C4-2B (cell line): ENCODE measurements at regions not wholly inside any gene's neighbourhood (a gene's known extent, or its start where the extent isn't known, plus 50 kb on each side); places are given as distances from the start of the nearest gene placed in this dataset.

Experiments
- H3K27ac ChIP-seq: fragments of 450-650 bp; 2 replicates; pipeline ENCODE4 v1.5.1; 2017
- ZFX ChIP-seq: fragments of 450-650 bp; IDR thresholded peaks from 2 replicates; pipeline ENCODE4 v1.6.1; 2017
- TF ChIP-seq, protein P1 (sequence below): fragments of 450-650 bp; conservative IDR thresholded peaks from 2 replicates; pipeline ENCODE4 v1.5.1; 2017; ENCODE audit warnings: mild to moderate bottlenecking

DNA sequence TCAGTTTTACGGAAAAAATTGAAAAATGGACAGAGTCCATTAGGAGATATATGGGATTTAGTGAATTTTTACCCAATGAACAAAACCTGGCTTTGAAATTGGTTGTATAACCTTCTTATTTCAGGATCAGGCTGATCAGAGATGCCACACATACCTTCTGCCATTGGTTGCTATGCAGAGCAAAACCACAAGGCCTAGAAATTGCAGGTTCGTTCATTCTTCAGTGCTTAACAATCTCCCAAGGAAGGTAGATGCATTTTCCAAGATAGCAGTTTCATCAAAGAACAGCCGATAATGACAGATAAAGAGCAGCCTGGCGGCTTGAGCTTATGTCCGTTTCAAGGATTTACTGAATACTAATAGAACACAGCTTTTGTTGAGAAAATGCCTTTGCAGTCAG, 868.8 kb downstream of the EPHA4 start:
- TF ChIP-seq, protein P1, sequence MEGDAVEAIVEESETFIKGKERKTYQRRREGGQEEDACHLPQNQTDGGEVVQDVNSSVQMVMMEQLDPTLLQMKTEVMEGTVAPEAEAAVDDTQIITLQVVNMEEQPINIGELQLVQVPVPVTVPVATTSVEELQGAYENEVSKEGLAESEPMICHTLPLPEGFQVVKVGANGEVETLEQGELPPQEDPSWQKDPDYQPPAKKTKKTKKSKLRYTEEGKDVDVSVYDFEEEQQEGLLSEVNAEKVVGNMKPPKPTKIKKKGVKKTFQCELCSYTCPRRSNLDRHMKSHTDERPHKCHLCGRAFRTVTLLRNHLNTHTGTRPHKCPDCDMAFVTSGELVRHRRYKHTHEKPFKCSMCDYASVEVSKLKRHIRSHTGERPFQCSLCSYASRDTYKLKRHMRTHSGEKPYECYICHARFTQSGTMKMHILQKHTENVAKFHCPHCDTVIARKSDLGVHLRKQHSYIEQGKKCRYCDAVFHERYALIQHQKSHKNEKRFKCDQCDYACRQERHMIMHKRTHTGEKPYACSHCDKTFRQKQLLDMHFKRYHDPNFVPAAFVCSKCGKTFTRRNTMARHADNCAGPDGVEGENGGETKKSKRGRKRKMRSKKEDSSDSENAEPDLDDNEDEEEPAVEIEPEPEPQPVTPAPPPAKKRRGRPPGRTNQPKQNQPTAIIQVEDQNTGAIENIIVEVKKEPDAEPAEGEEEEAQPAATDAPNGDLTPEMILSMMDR = no peak
- no peak for TF ChIP-seq ZFX

DNA sequence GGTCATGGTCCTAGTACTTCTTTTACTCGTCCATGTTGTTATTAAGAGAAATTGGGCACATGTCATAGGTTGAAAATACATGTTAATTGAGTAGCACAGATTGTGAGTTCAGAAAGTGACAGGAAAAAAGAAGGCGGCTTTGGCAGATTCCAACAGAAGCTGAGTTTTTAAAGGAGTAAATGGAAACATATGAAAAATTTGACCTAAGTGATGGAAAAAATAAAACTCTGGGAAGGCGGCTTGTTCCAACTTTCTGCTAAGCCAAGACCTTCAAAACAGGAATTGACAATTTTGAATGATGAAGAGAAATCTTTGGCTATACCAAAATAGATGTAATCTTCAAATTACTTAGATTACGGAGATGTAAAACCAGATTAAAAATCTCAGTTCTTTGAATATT, 868.0 kb downstream of the EPHA4 start:
- TF ChIP-seq, protein P1 = no peak
- no peak for TF ChIP-seq ZFX
- no peak overlapping the region for H3K27ac ChIP-seq

More for the DNA sequence above, 868.8 kb downstream of the EPHA4 start:
- H3K27ac ChIP-seq = no peak overlapping the region

DNA sequence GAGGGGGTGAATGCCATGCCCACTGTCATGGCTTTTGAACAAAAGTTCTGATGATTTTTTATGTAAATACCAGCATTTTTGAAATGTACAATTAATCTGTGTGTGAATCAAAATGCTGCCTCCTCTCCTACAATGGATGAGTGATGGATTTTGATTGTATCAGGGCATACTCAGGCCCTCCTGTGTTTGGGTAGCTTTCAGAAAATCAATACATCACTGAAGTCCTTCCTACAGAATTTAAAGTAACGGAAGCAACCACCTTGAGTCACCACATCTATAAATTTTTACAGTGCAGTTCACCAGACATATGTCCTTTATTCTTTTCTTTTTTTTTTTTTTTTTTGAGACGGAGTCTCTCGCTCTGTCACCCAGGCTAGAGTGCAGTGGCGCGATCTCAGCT, 867.3 kb downstream of the EPHA4 start:
- TF ChIP-seq, protein P1 = no peak
- TF ChIP-seq ZFX = no peak
- H3K27ac ChIP-seq = no peak overlapping the region

DNA sequence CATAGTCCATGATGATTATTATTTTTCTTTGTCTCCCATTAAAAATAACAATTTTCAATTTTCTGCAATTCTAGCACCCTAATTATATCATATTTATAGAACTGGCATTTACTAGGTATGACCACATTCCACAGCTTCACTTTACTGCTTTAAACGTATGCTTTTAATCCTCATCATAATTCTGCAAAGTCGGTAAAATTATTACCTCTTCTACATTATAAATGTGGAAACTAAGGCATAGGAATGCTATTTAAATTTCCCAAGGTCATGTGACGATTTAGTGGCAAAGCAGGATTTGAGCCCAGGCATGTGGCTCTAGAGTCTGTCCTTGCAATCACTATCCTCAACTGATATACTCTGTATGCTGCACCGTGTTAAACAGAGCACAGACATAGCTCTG, 866.4 kb downstream of the EPHA4 start:
- TF ChIP-seq ZFX = no peak
- TF ChIP-seq, protein P1 = no peak
- H3K27ac ChIP-seq = no peak overlapping the region

DNA sequence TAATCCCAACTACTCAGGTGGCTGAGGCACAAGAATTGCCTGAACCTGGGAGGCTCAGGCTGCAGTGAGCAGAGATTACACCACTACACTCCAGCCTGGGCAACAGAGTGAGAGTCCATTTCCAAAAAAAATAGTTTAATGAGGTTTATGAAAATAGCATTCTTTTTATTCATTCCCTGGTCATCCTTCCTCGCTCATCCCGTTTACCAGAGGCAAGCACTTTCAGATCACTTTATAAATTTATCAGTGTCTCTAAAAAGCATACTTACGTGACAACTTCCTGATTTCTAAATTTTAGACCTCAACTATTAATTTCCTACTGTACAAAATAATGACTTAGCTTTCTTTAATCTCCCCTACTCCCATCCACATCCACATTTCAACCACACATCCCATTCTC, 864.8 kb downstream of the EPHA4 start:
- TF ChIP-seq, protein P1 = no peak
- no peak for TF ChIP-seq ZFX
- no peak overlapping the region for H3K27ac ChIP-seq

DNA sequence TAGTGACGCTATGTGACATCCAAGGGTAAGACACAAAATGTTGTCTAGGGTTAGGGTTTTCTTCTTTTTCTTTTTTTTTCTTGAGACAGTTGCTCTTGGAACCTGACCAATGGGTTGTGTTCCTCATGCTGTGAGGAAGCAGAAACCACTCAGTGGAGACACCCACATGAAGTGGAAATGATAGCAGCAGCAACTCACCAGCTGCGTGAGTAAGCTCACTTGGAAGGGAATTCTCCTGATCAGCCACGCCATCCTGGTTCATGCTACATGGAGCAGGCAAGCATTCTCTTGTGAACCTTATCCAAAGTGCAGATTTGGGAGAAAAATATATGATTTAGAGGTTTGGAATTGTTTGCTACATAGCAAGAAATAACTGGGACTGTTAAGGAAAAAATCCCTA, 863.7 kb downstream of the EPHA4 start:
- no peak for TF ChIP-seq ZFX
- TF ChIP-seq, protein P1 = no peak
- no peak overlapping the region for H3K27ac ChIP-seq

DNA sequence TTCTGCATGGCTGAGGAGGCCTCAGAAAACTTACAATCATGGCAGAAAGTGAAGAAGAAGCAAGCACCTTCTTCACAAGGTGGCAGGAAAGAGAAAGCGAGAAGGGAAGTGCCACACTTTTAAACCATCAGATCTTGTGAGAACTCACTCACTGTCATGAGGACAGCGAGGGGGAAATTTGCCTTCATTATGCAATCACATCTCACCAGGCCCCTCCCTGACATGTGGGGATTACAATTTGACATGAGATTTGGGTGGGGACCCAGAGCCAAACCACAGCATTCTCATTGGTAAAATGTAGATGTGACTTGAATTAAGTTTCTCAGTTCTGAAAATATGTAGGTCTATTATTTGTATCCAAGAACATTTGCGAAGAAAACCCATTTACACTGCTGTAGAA, 854.8 kb downstream of the EPHA4 start:
- TF ChIP-seq ZFX = no peak
- TF ChIP-seq, protein P1 = no peak
- H3K27ac ChIP-seq = no peak overlapping the region
